ENCODE measurements at regions not wholly inside any gene's neighbourhood (a gene's known extent, or its start where the extent isn't known, plus 50 kb on each side); places are given as distances from the start of the nearest gene placed in this dataset.

GRCh38 chr15:30770759-30771158 is 133.0 kb upstream of the FAN1 start:
- no peak for TF ChIP-seq PATZ1 (CRISPR knock-in tag; IDR thresholded peaks at IDR 0.05; ENCODE audit: borderline replicate concordance)
- no peak for TF ChIP-seq RARB (CRISPR knock-in tag; IDR thresholded peaks at IDR 0.05)
- TF ChIP-seq TOX (CRISPR knock-in tag; IDR thresholded peaks at IDR 0.05; ENCODE audit: borderline replicate concordance) = no peak
- no peak for TF ChIP-seq CREB5 (CRISPR knock-in tag; IDR thresholded peaks at IDR 0.05; ENCODE audit: low read depth)
- TF ChIP-seq SNAI2 (CRISPR knock-in tag; IDR thresholded peaks at IDR 0.05) = no peak
- no peak for TF ChIP-seq BACH2 (CRISPR knock-in tag; IDR thresholded peaks at IDR 0.05; ENCODE audit: borderline replicate concordance)
- no peak for TF ChIP-seq TSHZ2 (CRISPR knock-in tag; IDR thresholded peaks at IDR 0.05)
- no peak for TF ChIP-seq ZNF565 (CRISPR knock-in tag; conservative IDR thresholded peaks at IDR 0.05; ENCODE audit: low read depth)
- TF ChIP-seq ZFP3 (CRISPR knock-in tag; IDR thresholded peaks at IDR 0.05) = no peak
